HUES48 (cell line): ENCODE measurements at regions not wholly inside any gene's neighbourhood (a gene's known extent, or its start where the extent isn't known, plus 50 kb on each side); places are given as distances from the start of the nearest gene placed in this dataset.
"Not testable (repeated sequence)": the region's sequence is repeated elsewhere in the genome, so short reads cannot be mapped to it uniquely, and the experiment has no call there.

Experiments
- H3K27ac ChIP-seq: one replicate; pipeline ENCODE4 v1.7.0; 2013; ENCODE audit warnings: low read depth, low read length, inconsistent platforms
- H3K27me3 ChIP-seq: 2 replicates; pipeline ENCODE4 v1.6.1; 2013; ENCODE audit warnings: mild to moderate bottlenecking, low read length; ENCODE audit not compliant: control insufficient read depth, insufficient read depth
- H3K36me3 ChIP-seq: 2 replicates; pipeline ENCODE4 v1.6.1; 2013; ENCODE audit warnings: low read length; ENCODE audit not compliant: control insufficient read depth, insufficient read depth
- H3K4me1 ChIP-seq: 2 replicates; pipeline ENCODE4 v1.6.1; 2013; ENCODE audit warnings: mild to moderate bottlenecking, low read length; ENCODE audit not compliant: control insufficient read depth, insufficient read depth
- H3K4me3 ChIP-seq: 2 replicates; pipeline ENCODE4 v1.5.1; 2013; ENCODE audit warnings: mild to moderate bottlenecking, low read depth, low read length
- H3K9ac ChIP-seq: 2 replicates; pipeline ENCODE4 v1.6.1; 2013; ENCODE audit warnings: mild to moderate bottlenecking, low read depth, low read length, moderate library complexity
- H3K9me3 ChIP-seq: 2 replicates; pipeline ENCODE4 v1.6.1; 2013; ENCODE audit warnings: low read length; ENCODE audit not compliant: control insufficient read depth, insufficient read depth

GRCh38 chr18:15001038-15001794 is 253.2 kb downstream of the ANKRD30B start:
- H3K27ac ChIP-seq, H3K9ac ChIP-seq, H3K4me3 ChIP-seq, H3K4me1 ChIP-seq, H3K36me3 ChIP-seq, H3K27me3 ChIP-seq: not testable (repeated sequence)
- peaks cover 25% of the 10 kb centered on the region for H3K9me3 ChIP-seq

- peaks cover 26% of the 10 kb centered on the region; the same call in 1 of the 2 replicates for H3K9me3 ChIP-seq
Measured at GRCh38 chr18:15001795-15002107, 253.8 kb downstream of the ANKRD30B start.

DNA sequence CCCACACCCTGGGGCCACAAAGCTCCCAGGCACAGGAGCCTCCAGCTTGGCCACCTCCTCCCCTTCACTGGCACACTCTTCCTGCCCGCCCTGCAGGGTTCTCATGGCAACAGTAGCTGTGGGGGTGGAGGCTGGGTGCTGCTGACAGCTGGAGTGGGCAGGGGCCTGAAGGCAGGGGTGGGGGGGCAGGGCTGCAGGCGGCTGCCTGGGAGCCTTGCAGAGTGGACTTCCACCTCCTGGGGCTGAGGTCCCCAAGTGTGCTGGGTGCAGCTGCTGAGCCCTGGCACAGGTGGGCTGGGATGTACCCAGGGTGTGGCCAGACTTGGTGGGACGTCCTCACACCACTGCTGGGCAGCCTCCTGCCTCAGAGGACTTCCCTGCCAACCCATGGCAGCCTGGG is 254.8 kb downstream of the ANKRD30B start:
- not testable (repeated sequence) for H3K27me3 ChIP-seq, H3K4me1 ChIP-seq

More at GRCh38 chr18:15001795-15002107, 253.8 kb downstream of the ANKRD30B start:
- H3K9ac ChIP-seq, H3K4me3 ChIP-seq, H3K27ac ChIP-seq, H3K27me3 ChIP-seq, H3K4me1 ChIP-seq, H3K36me3 ChIP-seq: not testable (repeated sequence)

DNA sequence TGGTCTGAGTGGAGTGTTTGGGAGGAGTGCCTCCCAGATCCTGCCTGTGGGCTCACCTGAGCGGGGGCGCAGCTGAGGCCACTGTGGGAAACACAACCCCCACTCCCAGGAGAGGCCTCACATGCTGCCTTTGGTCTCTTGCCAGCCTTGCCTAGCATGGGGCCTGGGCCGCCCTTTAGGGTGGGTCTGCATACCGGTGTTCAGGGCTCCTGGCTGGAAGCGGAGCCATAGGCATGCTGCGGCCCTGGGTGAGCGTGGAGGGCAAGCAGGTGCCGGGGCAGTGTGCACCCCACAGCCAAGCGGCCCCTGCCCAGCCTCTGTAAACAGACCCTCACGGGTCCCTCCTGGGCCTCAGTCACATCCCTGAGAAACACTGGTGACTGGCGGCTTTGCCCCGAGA is 255.3 kb downstream of the ANKRD30B start:
- not testable (repeated sequence) for H3K4me3 ChIP-seq, H3K36me3 ChIP-seq, H3K27me3 ChIP-seq, H3K27ac ChIP-seq, H3K9ac ChIP-seq, H3K4me1 ChIP-seq
- H3K9me3 ChIP-seq, result peaks cover 32% of the 10 kb centered on the region; the same call in 1 of the 2 replicates

More for the DNA sequence above, 254.8 kb downstream of the ANKRD30B start:
- not testable (repeated sequence) for H3K4me3 ChIP-seq, H3K9ac ChIP-seq, H3K27ac ChIP-seq, H3K36me3 ChIP-seq
- H3K9me3 ChIP-seq, result peaks cover 32% of the 10 kb centered on the region; the same call in 1 of the 2 replicates

DNA sequence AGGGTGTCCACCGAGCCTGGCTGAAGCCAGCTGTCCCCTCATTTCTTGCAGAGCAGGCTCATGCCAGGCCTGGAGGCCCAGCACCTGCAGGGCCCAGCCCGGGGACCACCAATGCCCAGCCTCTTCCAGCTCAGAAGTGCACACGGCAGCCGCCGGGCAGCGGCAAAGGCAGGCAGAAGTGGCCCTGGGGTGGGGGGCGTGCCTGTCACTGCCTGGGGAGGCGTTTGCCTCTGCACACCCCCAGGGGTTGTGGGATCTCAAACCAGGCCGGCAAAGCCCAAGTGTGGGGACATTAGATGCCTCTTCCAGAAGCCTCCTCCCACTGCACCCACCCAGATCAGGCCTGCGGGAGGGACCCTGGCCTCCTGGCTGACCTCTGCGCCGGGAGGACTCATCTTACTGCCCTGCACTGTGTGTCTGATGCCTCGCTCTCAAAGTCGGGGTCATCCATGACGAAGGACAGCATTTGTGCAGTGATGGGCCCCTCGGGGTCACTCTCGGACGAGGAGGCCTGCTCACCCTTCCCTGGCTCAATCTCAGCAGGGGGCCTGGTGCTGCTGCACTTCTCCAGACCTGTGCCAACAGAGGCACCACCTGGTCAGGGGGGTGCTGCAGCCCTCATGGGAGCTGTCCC is 255.8 kb downstream of the ANKRD30B start:
- H3K4me3 ChIP-seq, H3K36me3 ChIP-seq, H3K27ac ChIP-seq, H3K9ac ChIP-seq, H3K4me1 ChIP-seq, H3K27me3 ChIP-seq: not testable (repeated sequence)
- H3K9me3 ChIP-seq, result peaks cover 32% of the 10 kb centered on the region; the same call in 1 of the 2 replicates

GRCh38 chr18:15004270-15004973 is 256.4 kb downstream of the ANKRD30B start:
- not testable (repeated sequence) for H3K36me3 ChIP-seq, H3K27me3 ChIP-seq, H3K4me1 ChIP-seq, H3K4me3 ChIP-seq, H3K9ac ChIP-seq, H3K27ac ChIP-seq
- peaks cover 29% of the 10 kb centered on the region; the same call in 1 of the 2 replicates for H3K9me3 ChIP-seq

DNA sequence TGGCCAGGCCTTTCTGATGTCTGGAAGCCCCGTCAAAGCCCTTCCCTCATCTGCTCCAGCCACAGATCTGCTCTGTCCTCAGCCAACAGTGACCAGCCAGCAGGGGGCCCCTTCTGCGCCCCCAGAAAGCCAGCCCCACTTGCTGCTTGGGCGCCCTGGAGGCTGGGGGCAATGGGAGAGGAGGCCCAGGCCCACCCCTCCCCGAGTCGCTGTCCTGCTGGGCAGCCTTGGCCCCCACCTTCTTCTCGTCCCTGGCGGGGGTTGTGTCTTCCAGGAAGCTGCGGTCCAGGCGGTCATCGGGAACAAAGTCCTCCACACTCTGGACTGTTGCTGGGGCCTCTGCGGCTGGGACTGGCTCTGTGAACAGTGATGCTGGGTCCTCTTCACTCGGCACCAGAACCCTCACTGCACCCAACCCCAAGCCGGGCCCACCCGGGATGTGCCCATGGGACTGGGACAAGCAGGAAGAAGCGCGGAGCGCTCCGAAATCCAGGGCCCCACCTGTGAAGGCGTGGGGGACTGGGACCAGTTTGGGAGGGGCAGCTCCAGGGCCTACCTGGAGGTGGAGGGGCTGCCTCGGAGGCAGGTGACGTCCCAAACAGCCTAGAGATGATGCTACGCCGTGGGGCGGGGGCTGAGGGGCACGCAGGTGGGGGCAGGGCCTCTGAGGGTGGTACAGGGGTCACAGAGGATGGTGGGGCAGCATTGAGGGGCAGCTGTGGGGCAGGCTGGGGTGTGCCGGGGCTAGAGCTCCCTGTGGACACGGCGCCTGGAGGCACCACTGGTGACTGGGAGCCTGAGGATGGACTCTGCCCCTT is 257.6 kb downstream of the ANKRD30B start:
- peaks cover 29% of the 10 kb centered on the region; the same call in 1 of the 2 replicates for H3K9me3 ChIP-seq
- no peaks in the 10 kb centered on the region for H3K27me3 ChIP-seq
- no peaks in the 10 kb centered on the region for H3K36me3 ChIP-seq
- no peaks in the 10 kb centered on the region for H3K4me1 ChIP-seq
- no peak overlapping the region for H3K9ac ChIP-seq
- H3K4me3 ChIP-seq, result no peak overlapping the region
- no peak overlapping the region for H3K27ac ChIP-seq

- not testable (repeated sequence) for H3K4me3 ChIP-seq, H3K27me3 ChIP-seq, H3K4me1 ChIP-seq, H3K27ac ChIP-seq, H3K9ac ChIP-seq, H3K36me3 ChIP-seq
- peaks cover 29% of the 10 kb centered on the region; the same call in 1 of the 2 replicates for H3K9me3 ChIP-seq
Measured at GRCh38 chr18:15006616-15007015, 258.6 kb downstream of the ANKRD30B start.

- not testable (repeated sequence) for H3K36me3 ChIP-seq, H3K27ac ChIP-seq, H3K4me1 ChIP-seq, H3K9me3 ChIP-seq, H3K9ac ChIP-seq, H3K4me3 ChIP-seq, H3K27me3 ChIP-seq
Measured at GRCh38 chr18:15026041-15026440, 278.1 kb downstream of the ANKRD30B start.

GRCh38 chr18:15028037-15028436 is 280.1 kb downstream of the ANKRD30B start:
- not testable (repeated sequence) for H3K4me3 ChIP-seq, H3K36me3 ChIP-seq, H3K9me3 ChIP-seq, H3K4me1 ChIP-seq, H3K27me3 ChIP-seq, H3K27ac ChIP-seq, H3K9ac ChIP-seq
